HEK293T (cell line): ENCODE measurements at regions not wholly inside any gene's neighbourhood (a gene's known extent, or its start where the extent isn't known, plus 50 kb on each side); places are given as distances from the start of the nearest gene placed in this dataset.

ENCODE experiments used
- CTCF ChIA-PET: fragments of 350-600 bp; formaldehyde crosslinking; extraction: SDS; loops from one replicate; lab custom pipeline; 2021; ENCODE audit warnings: antibody characterized with exemption, inconsistent platforms; lab: Yijun Ruan, JAX
- POLR2A ChIA-PET: fragments of 350-600 bp; formaldehyde crosslinking; extraction: SDS; loops from one replicate; lab custom pipeline; 2020; ENCODE audit warnings: antibody characterized with exemption, inconsistent platforms; lab: Yijun Ruan, JAX
- DNase-seq: peaks from one replicate; pipeline ENCODE4 v3.0.0; 2012; ENCODE audit warnings: mixed read lengths; ENCODE audit errors: extremely low spot score
- ARNT ChIP-seq: fragments of 450-650 bp; IDR thresholded peaks from 2 replicates; pipeline ENCODE4 v1.6.1; 2017; ENCODE audit warnings: mild to moderate bottlenecking
- BHLHE40 ChIP-seq: fragments of 450-650 bp; IDR thresholded peaks from 2 replicates; pipeline ENCODE4 v1.6.1; 2016; ENCODE audit warnings: mild to moderate bottlenecking, moderate library complexity, borderline replicate concordance
- CTBP1 ChIP-seq: fragments of 450-650 bp; IDR thresholded peaks from 2 replicates; pipeline ENCODE4 v1.6.1; 2016; ENCODE audit warnings: borderline replicate concordance
- ELF4 ChIP-seq: fragments of 450-650 bp; IDR thresholded peaks from 2 replicates; pipeline ENCODE4 v1.6.1; 2017; ENCODE audit warnings: antibody characterized with exemption
- FOXA1 ChIP-seq: fragments of 450-650 bp; IDR thresholded peaks from 2 replicates; pipeline ENCODE4 v1.6.1; 2016; ENCODE audit warnings: mild to moderate bottlenecking
- FOXK2 ChIP-seq: fragments of 450-650 bp; IDR thresholded peaks from 2 replicates; pipeline ENCODE4 v1.6.1; 2016; ENCODE audit warnings: mild to moderate bottlenecking
- FOXM1 ChIP-seq: fragments of 450-650 bp; IDR thresholded peaks from 2 replicates; pipeline ENCODE4 v1.6.1; 2017; ENCODE audit warnings: mild to moderate bottlenecking, borderline replicate concordance
- HDGF ChIP-seq: fragments of 450-650 bp; IDR thresholded peaks from 2 replicates; pipeline ENCODE4 v1.6.1; 2017; ENCODE audit warnings: antibody characterized with exemption, borderline replicate concordance
- L3MBTL2 ChIP-seq: fragments of 450-650 bp; conservative IDR thresholded peaks from 2 replicates; pipeline ENCODE4 v1.6.1; 2016; ENCODE audit warnings: mild to moderate bottlenecking
- LEF1 ChIP-seq: fragments of 450-650 bp; IDR thresholded peaks from 2 replicates; pipeline ENCODE4 v1.6.1; 2017; ENCODE audit warnings: mild to moderate bottlenecking, borderline replicate concordance
- NFRKB ChIP-seq: fragments of 450-650 bp; IDR thresholded peaks from 2 replicates; pipeline ENCODE4 v1.6.1; 2016; ENCODE audit warnings: mild to moderate bottlenecking, moderate library complexity
- PKNOX1 ChIP-seq: fragments of 450-650 bp; IDR thresholded peaks from 2 replicates; pipeline ENCODE4 v1.6.1; 2016
- SP1 ChIP-seq: fragments of 450-650 bp; IDR thresholded peaks from 2 replicates; pipeline ENCODE4 v1.6.1; 2017
- SUZ12 ChIP-seq: fragments of 450-650 bp; IDR thresholded peaks from 2 replicates; pipeline ENCODE4 v1.6.1; 2016; ENCODE audit warnings: mild to moderate bottlenecking
- TARDBP ChIP-seq: fragments of 450-650 bp; IDR thresholded peaks from 2 replicates; pipeline ENCODE4 v1.6.1; 2016
- ZNF384 ChIP-seq: fragments of 450-650 bp; IDR thresholded peaks from 2 replicates; pipeline ENCODE4 v1.6.1; 2016

- no peak for TF ChIP-seq BHLHE40
- no peak for TF ChIP-seq SUZ12
- no peak for TF ChIP-seq L3MBTL2
- no peak for TF ChIP-seq ELF4
- no peak for TF ChIP-seq TARDBP
- no peak for TF ChIP-seq FOXK2
- no peak for TF ChIP-seq ZNF384
- TF ChIP-seq FOXA1, result no peak
- TF ChIP-seq PKNOX1, result no peak
- ChIA-PET POLR2A (no interaction called here), CTCF (no interaction called here)
- no peak for DNase-seq
Measured at GRCh38 chr12:82054566-82054965, 295.4 kb upstream of the PPFIA2 start.

- no peak for DNase-seq
Measured at GRCh38 chr12:82047446-82047845, 288.3 kb upstream of the PPFIA2 start.

GRCh38 chr12:82040987-82041743 lies 282.0 kb upstream of the PPFIA2 start:
- ChIA-PET CTCF (no interaction called here), POLR2A (no interaction called here)
- TF ChIP-seq NFRKB, result no peak
- TF ChIP-seq FOXK2, result no peak
- TF ChIP-seq ARNT, result no peak
- no peak for TF ChIP-seq ELF4
- no peak for TF ChIP-seq FOXA1
- no peak for TF ChIP-seq BHLHE40
- TF ChIP-seq PKNOX1, result no peak
- no peak for TF ChIP-seq TARDBP
- no peak for TF ChIP-seq HDGF
- TF ChIP-seq CTBP1, result no peak
- DNase-seq, result no peak

More at GRCh38 chr12:82047446-82047845, 288.3 kb upstream of the PPFIA2 start:
- CTCF ChIA-PET, result no interaction called here
- TF ChIP-seq LEF1 (no peak), FOXA1 (no peak), ARNT (no peak), SUZ12 (no peak), TARDBP (no peak), BHLHE40 (no peak), ZNF384 (no peak), HDGF (no peak), PKNOX1 (no peak), ELF4 (no peak), CTBP1 (no peak), SP1 (no peak), FOXK2 (no peak), FOXM1 (no peak), NFRKB (no peak), L3MBTL2 (no peak)
- POLR2A ChIA-PET, result no interaction called here

GRCh38 chr12:82034769-82035168 lies 275.6 kb upstream of the PPFIA2 start:
- DNase-seq, result no peak
- ChIA-PET POLR2A (no interaction called here), CTCF (no interaction called here)
- TF ChIP-seq NFRKB, result no peak
- no peak for TF ChIP-seq HDGF
- no peak for TF ChIP-seq BHLHE40
- no peak for TF ChIP-seq LEF1
- no peak for TF ChIP-seq SP1
- no peak for TF ChIP-seq PKNOX1
- no peak for TF ChIP-seq TARDBP

GRCh38 chr12:82029936-82030335 lies 270.8 kb upstream of the PPFIA2 start:
- DNase-seq, result no peak
- ChIA-PET CTCF (no interaction called here), POLR2A (no interaction called here)
- TF ChIP-seq L3MBTL2 (no peak), NFRKB (no peak), TARDBP (no peak)

GRCh38 chr12:82028772-82029171 lies 269.6 kb upstream of the PPFIA2 start:
- ChIA-PET POLR2A (no interaction called here), CTCF (no interaction called here)
- no peak for TF ChIP-seq ZNF384
- TF ChIP-seq NFRKB, result no peak
- no peak for TF ChIP-seq FOXA1
- TF ChIP-seq TARDBP, result no peak
- no peak for TF ChIP-seq SP1
- TF ChIP-seq ELF4, result no peak
- DNase-seq, result no peak
